ENCODE measurements at regions not wholly inside any gene's neighbourhood (a gene's known extent, or its start where the extent isn't known, plus 50 kb on each side); places are given as distances from the start of the nearest gene placed in this dataset.

DNA sequence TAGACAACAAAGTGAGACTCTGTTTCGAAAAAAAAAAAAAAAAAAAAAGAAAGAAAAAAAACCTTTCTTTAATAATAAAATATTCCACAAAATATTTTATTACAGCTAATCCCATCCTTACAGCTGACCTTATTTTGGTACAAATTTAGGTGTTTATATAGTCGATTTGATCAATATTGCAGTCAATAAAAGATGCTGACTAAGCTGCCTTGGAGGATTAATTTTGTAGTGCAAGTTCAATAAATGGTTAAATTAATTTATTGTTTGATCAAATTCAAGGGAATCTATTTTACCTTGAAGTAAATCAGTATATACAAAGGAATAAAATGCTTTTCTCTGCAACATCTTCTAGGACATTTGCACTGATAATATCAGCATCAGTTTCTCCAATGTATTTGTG lies 1764.3 kb downstream of the NCAM2 start:
- Histone ChIP-seq H3K4me3 (ENCODE audit: insufficient read depth, low read length, poor library complexity, severe bottlenecking) (no peak overlapping the region), H3K36me3 (ENCODE audit: low read length) (no peaks in the 10 kb centered on the region), H2AFZ (ENCODE audit: low read depth, low read length, severe bottlenecking) (peak overlapping the region; percentile 59), H3K9ac (ENCODE audit: low read length) (no peak overlapping the region), H3F3A (ENCODE audit: insufficient read depth) (no peaks in the 10 kb centered on the region), H3K79me2 (ENCODE audit: insufficient read depth, low read length) (no peaks in the 10 kb centered on the region), H3K4me2 (ENCODE audit: low read depth, low read length, poor library complexity, severe bottlenecking) (no peak overlapping the region), H3K9me3 (ENCODE audit: insufficient read depth, low read length) (no peaks in the 10 kb centered on the region), H3K27me3 (ENCODE audit: low read length) (no peaks in the 10 kb centered on the region), H3K27ac (ENCODE audit: low read depth, low read length) (no peak overlapping the region), H4K20me1 (ENCODE audit: low read depth, low read length) (no peaks in the 10 kb centered on the region), H3K9me2 (replicated peaks; ENCODE audit: insufficient read depth, low read length) (no peaks in the 10 kb centered on the region)
- no peak for TF ChIP-seq EZH2phosphoT487 (conservative IDR thresholded peaks at IDR 0.05; ENCODE audit: low read length)
- no peak for TF ChIP-seq CTCF (IDR thresholded peaks at IDR 0.05; ENCODE audit: insufficient read depth, low read length, poor library complexity, severe bottlenecking)

- no peaks in the 10 kb centered on the region for H3K36me3 ChIP-seq (ENCODE audit: low read length)
- no peaks in the 10 kb centered on the region for H3K9me3 ChIP-seq (ENCODE audit: insufficient read depth, low read length)
- no peaks in the 10 kb centered on the region for H3K9me2 ChIP-seq (replicated peaks; ENCODE audit: insufficient read depth, low read length)
- no peaks in the 10 kb centered on the region for H3K79me2 ChIP-seq (ENCODE audit: insufficient read depth, low read length)
- no peaks in the 10 kb centered on the region for H4K20me1 ChIP-seq (ENCODE audit: low read depth, low read length)
- H3K9ac ChIP-seq (ENCODE audit: low read length): no peak overlapping the region
- H3K4me3 ChIP-seq (ENCODE audit: insufficient read depth, low read length, poor library complexity, severe bottlenecking): no peak overlapping the region
- no peak for TF ChIP-seq EZH2phosphoT487 (conservative IDR thresholded peaks at IDR 0.05; ENCODE audit: low read length)
- no peak for TF ChIP-seq CTCF (IDR thresholded peaks at IDR 0.05; ENCODE audit: insufficient read depth, low read length, poor library complexity, severe bottlenecking)
- H3K27ac ChIP-seq (ENCODE audit: low read depth, low read length): no peak overlapping the region
- H3F3A ChIP-seq (ENCODE audit: insufficient read depth): no peaks in the 10 kb centered on the region
- H2AFZ ChIP-seq (ENCODE audit: low read depth, low read length, severe bottlenecking): peak overlapping the region; percentile 59
- no peaks in the 10 kb centered on the region for H3K27me3 ChIP-seq (ENCODE audit: low read length)
- H3K4me2 ChIP-seq (ENCODE audit: low read depth, low read length, poor library complexity, severe bottlenecking): no peak overlapping the region
These were observed 1765.2 kb downstream of the NCAM2 start for GRCh38 chr21:22763442-22763841.

- H4K20me1 ChIP-seq (ENCODE audit: low read depth, low read length): no peaks in the 10 kb centered on the region
- H3K9me2 ChIP-seq (replicated peaks; ENCODE audit: insufficient read depth, low read length): no peaks in the 10 kb centered on the region
- no peaks in the 10 kb centered on the region for H3K36me3 ChIP-seq (ENCODE audit: low read length)
- no peak overlapping the region for H3K27ac ChIP-seq (ENCODE audit: low read depth, low read length)
- no peaks in the 10 kb centered on the region for H3K79me2 ChIP-seq (ENCODE audit: insufficient read depth, low read length)
- H3K4me3 ChIP-seq (ENCODE audit: insufficient read depth, low read length, poor library complexity, severe bottlenecking): no peak overlapping the region
- peak overlapping the region; percentile 59 for H2AFZ ChIP-seq (ENCODE audit: low read depth, low read length, severe bottlenecking)
- no peaks in the 10 kb centered on the region for H3K27me3 ChIP-seq (ENCODE audit: low read length)
- no peaks in the 10 kb centered on the region for H3K9me3 ChIP-seq (ENCODE audit: insufficient read depth, low read length)
- no peak overlapping the region for H3K4me2 ChIP-seq (ENCODE audit: low read depth, low read length, poor library complexity, severe bottlenecking)
- no peak overlapping the region for H3K9ac ChIP-seq (ENCODE audit: low read length)
- TF ChIP-seq CTCF (IDR thresholded peaks at IDR 0.05; ENCODE audit: insufficient read depth, low read length, poor library complexity, severe bottlenecking): no peak
- TF ChIP-seq EZH2phosphoT487 (conservative IDR thresholded peaks at IDR 0.05; ENCODE audit: low read length): no peak
- no peaks in the 10 kb centered on the region for H3F3A ChIP-seq (ENCODE audit: insufficient read depth)
These were observed 1766.0 kb downstream of the NCAM2 start for GRCh38 chr21:22764222-22764621.
